ENCODE measurements at regions not wholly inside any gene's neighbourhood (a gene's known extent, or its start where the extent isn't known, plus 50 kb on each side); places are given as distances from the start of the nearest gene placed in this dataset.
A peak's percentile ranks its signal among the peaks of the same experiment; 100 is the strongest.

- Histone ChIP-seq H2AFZ (ENCODE audit: low read depth, low read length) (no peak overlapping the region), H3K9ac (ENCODE audit: low read length) (peak overlapping the region; percentile 6)
Measured at GRCh38 chr13:47672245-47673008, 328.6 kb downstream of the SUCLA2 start.

GRCh38 chr13:47671776-47672175, 329.3 kb downstream of the SUCLA2 start:
- peaks cover 5% of the 10 kb centered on the region for H3K4me1 ChIP-seq (ENCODE audit: insufficient read depth, low read length)
- Mint-ChIP-seq H3K9me3 (ENCODE audit: unreplicated experiment) (no peaks in the 10 kb centered on the region), H3K4me1 (ENCODE audit: low read depth, unreplicated experiment) (no peaks in the 10 kb centered on the region), H3K36me3 (ENCODE audit: low read depth, unreplicated experiment) (no peaks in the 10 kb centered on the region), H3K27me3 (ENCODE audit: low read depth, unreplicated experiment) (peaks cover 5% of the 10 kb centered on the region), H3K27ac (ENCODE audit: unreplicated experiment) (no peak overlapping the region), H3K4me3 (ENCODE audit: unreplicated experiment) (no peak overlapping the region)
- no peak overlapping the region for H2AFZ ChIP-seq (ENCODE audit: low read depth, low read length)
- H3K4me3 ChIP-seq (ENCODE audit: insufficient read depth, low read depth, low read length): no peak overlapping the region
- H3K4me2 ChIP-seq (ENCODE audit: low read length): no peak overlapping the region
- H3K79me2 ChIP-seq (ENCODE audit: insufficient read depth, low read length): no peaks in the 10 kb centered on the region
- no peak for TF ChIP-seq CTCF (IDR thresholded peaks at IDR 0.05; ENCODE audit: insufficient read depth, low read depth, low read length)
- no peak for TF ChIP-seq EZH2 (IDR thresholded peaks at IDR 0.05; ENCODE audit: insufficient read depth, low read length)
- H3K9me3 ChIP-seq (ENCODE audit: insufficient read depth, low read depth, low read length): no peaks in the 10 kb centered on the region
- H3K27me3 ChIP-seq (ENCODE audit: insufficient read depth, low read length): no peaks in the 10 kb centered on the region
- DNase-seq (ENCODE audit: low read depth) (no peak), FAIRE-seq (no peak)
- H3K36me3 ChIP-seq (ENCODE audit: insufficient read depth, low read length): no peaks in the 10 kb centered on the region
- no peak overlapping the region for H3K9ac ChIP-seq (ENCODE audit: low read length)
- H3K27ac ChIP-seq (ENCODE audit: low read depth, low read length): no peak overlapping the region
- no peaks in the 10 kb centered on the region for H4K20me1 ChIP-seq (ENCODE audit: insufficient read depth, low read length)

More at GRCh38 chr13:47672245-47673008, 328.6 kb downstream of the SUCLA2 start:
- Histone ChIP-seq H3K27me3 (ENCODE audit: insufficient read depth, low read length) (no peaks in the 10 kb centered on the region), H3K4me2 (ENCODE audit: low read length) (peak overlapping the region; percentile 30), H4K20me1 (ENCODE audit: insufficient read depth, low read length) (no peaks in the 10 kb centered on the region), H3K9me3 (ENCODE audit: insufficient read depth, low read depth, low read length) (no peaks in the 10 kb centered on the region), H3K79me2 (ENCODE audit: insufficient read depth, low read length) (no peaks in the 10 kb centered on the region), H3K36me3 (ENCODE audit: insufficient read depth, low read length) (no peaks in the 10 kb centered on the region), H3K4me1 (ENCODE audit: insufficient read depth, low read length) (peaks cover 10% of the 10 kb centered on the region), H3K27ac (ENCODE audit: low read depth, low read length) (peak overlapping the region; percentile 37), H3K4me3 (ENCODE audit: insufficient read depth, low read depth, low read length) (no peak overlapping the region)
- peaks cover 4% of the 10 kb centered on the region for H3K4me1 Mint-ChIP-seq (ENCODE audit: low read depth, unreplicated experiment)
- no peaks in the 10 kb centered on the region for H3K9me3 Mint-ChIP-seq (ENCODE audit: unreplicated experiment)
- H3K4me3 Mint-ChIP-seq (ENCODE audit: unreplicated experiment): no peak overlapping the region
- peak; percentile 67 for FAIRE-seq
- H3K27me3 Mint-ChIP-seq (ENCODE audit: low read depth, unreplicated experiment): peaks cover 5% of the 10 kb centered on the region
- no peak overlapping the region for H3K27ac Mint-ChIP-seq (ENCODE audit: unreplicated experiment)
- TF ChIP-seq CTCF (IDR thresholded peaks at IDR 0.05; ENCODE audit: insufficient read depth, low read depth, low read length): no peak
- no peak for TF ChIP-seq EZH2 (IDR thresholded peaks at IDR 0.05; ENCODE audit: insufficient read depth, low read length)
- DNase-seq (ENCODE audit: low read depth): peak; percentile 45
- H3K36me3 Mint-ChIP-seq (ENCODE audit: low read depth, unreplicated experiment): no peaks in the 10 kb centered on the region

- Mint-ChIP-seq H3K36me3 (ENCODE audit: low read depth, unreplicated experiment) (no peaks in the 10 kb centered on the region), H3K27ac (ENCODE audit: unreplicated experiment) (no peak overlapping the region), H3K27me3 (ENCODE audit: low read depth, unreplicated experiment) (no peaks in the 10 kb centered on the region), H3K9me3 (ENCODE audit: unreplicated experiment) (no peaks in the 10 kb centered on the region), H3K4me3 (ENCODE audit: unreplicated experiment) (no peak overlapping the region), H3K4me1 (ENCODE audit: low read depth, unreplicated experiment) (no peaks in the 10 kb centered on the region)
- DNase-seq (ENCODE audit: low read depth) (no peak), FAIRE-seq (no peak)
- TF ChIP-seq CTCF (IDR thresholded peaks at IDR 0.05; ENCODE audit: insufficient read depth, low read depth, low read length) (no peak), EZH2 (IDR thresholded peaks at IDR 0.05; ENCODE audit: insufficient read depth, low read length) (no peak)
- H3K27me3 ChIP-seq (ENCODE audit: insufficient read depth, low read length): no peaks in the 10 kb centered on the region
- no peaks in the 10 kb centered on the region for H4K20me1 ChIP-seq (ENCODE audit: insufficient read depth, low read length)
- H3K36me3 ChIP-seq (ENCODE audit: insufficient read depth, low read length): no peaks in the 10 kb centered on the region
- H3K79me2 ChIP-seq (ENCODE audit: insufficient read depth, low read length): no peaks in the 10 kb centered on the region
- H3K9me3 ChIP-seq (ENCODE audit: insufficient read depth, low read depth, low read length): no peaks in the 10 kb centered on the region
- H3K4me1 ChIP-seq (ENCODE audit: insufficient read depth, low read length): no peaks in the 10 kb centered on the region
- H3K4me2 ChIP-seq (ENCODE audit: low read length): no peak overlapping the region
- no peak overlapping the region for H3K9ac ChIP-seq (ENCODE audit: low read length)
- H3K4me3 ChIP-seq (ENCODE audit: insufficient read depth, low read depth, low read length): no peak overlapping the region
- H2AFZ ChIP-seq (ENCODE audit: low read depth, low read length): no peak overlapping the region
- H3K27ac ChIP-seq (ENCODE audit: low read depth, low read length): no peak overlapping the region
Measured at GRCh38 chr13:47665043-47665442, 336.0 kb downstream of the SUCLA2 start.

Measured in astrocyte (in vitro differentiated cells and primary cell).